ENCODE measurements at regions not wholly inside any gene's neighbourhood (a gene's known extent, or its start where the extent isn't known, plus 50 kb on each side); places are given as distances from the start of the nearest gene placed in this dataset.
A peak's percentile ranks its signal among the peaks of the same experiment; 100 is the strongest.
"Not testable (repeated sequence)": the region's sequence is repeated elsewhere in the genome, so short reads cannot be mapped to it uniquely, and the experiment has no call there.

DNA sequence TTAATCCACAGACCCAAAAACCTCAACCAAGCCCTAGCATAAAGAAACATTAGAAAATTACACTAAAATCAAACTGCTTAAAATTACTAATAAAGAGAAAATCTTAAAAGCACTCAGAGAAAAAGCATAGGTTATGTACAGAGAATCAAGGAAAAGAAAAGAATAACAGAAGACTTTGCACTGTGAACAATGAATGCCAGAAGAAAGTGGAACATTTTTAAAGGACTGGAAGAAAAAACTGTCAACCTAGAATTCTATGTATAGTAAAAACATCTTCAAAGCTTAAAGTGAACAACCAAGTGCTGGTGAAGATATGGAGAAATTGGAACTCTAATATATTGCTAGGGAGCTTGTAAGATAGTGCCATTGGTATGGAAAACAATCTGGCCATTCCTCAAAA lies 82.7 kb upstream of the SLC6A11 start:
- DNase-seq (ENCODE audit: low read depth in 1 of 2, low spot score in 1 of 2) (no peak), FAIRE-seq (no peak), ATAC-seq (no peak)
- POLR2A ChIA-PET, result no interaction called here
- H3K27ac ChIP-seq, result no peak overlapping the region
- no peak overlapping the region for H3K4me2 ChIP-seq
- peaks cover 29% of the 10 kb centered on the region for H3K9me3 ChIP-seq
- H3K4me3 ChIP-seq, result no peak overlapping the region
- CTCF ChIA-PET, result interaction anchor here (0.6 to 1.8 kb wide), 4 partner anchors 18 to 411 kb away, joined by 3 to 4 read pairs (median 3); no protein-coding TSS in a partner anchor
- TF ChIP-seq NR3C1 (IDR thresholded peaks at IDR 0.05) (no peak), FOSB (CRISPR knock-in tag; IDR thresholded peaks at IDR 0.05) (no peak), HOXA7 (CRISPR knock-in tag; IDR thresholded peaks at IDR 0.05) (no peak), FOXS1 (CRISPR knock-in tag; IDR thresholded peaks at IDR 0.05) (no peak), NPAS2 (CRISPR knock-in tag; IDR thresholded peaks at IDR 0.05; ENCODE audit: borderline replicate concordance) (no peak), USF2 (IDR thresholded peaks at IDR 0.05) (no peak), SREBF2 (IDR thresholded peaks at IDR 0.05) (no peak), PHF8 (IDR thresholded peaks at IDR 0.05; ENCODE audit: borderline replicate concordance, low read depth) (no peak), CHD2 (IDR thresholded peaks at IDR 0.05; ENCODE audit: low read length, partially characterized antibody) (no peak), RNF2 (IDR thresholded peaks at IDR 0.05; ENCODE audit: borderline replicate concordance, low read depth) (no peak)
- TF ChIP-seq, protein P1, sequence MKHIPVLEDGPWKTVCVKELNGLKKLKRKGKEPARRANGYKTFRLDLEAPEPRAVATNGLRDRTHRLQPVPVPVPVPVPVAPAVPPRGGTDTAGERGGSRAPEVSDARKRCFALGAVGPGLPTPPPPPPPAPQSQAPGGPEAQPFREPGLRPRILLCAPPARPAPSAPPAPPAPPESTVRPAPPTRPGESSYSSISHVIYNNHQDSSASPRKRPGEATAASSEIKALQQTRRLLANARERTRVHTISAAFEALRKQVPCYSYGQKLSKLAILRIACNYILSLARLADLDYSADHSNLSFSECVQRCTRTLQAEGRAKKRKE (CRISPR knock-in tag; IDR thresholded peaks at IDR 0.05; ENCODE audit: low read depth), result no peak
- no peaks in the 10 kb centered on the region for H3K4me1 ChIP-seq

- H3K4me2 ChIP-seq; H3K4me3 ChIP-seq; DNase-seq (ENCODE audit: low read depth in 1 of 2, low spot score in 1 of 2); ATAC-seq; H3K4me1 ChIP-seq; FAIRE-seq; H3K27ac ChIP-seq; POLR2A ChIA-PET: not testable (repeated sequence)
- CTCF ChIA-PET, result interaction anchor here (0.6 to 8.9 kb wide), 5 partner anchors 148 to 1846 kb away, joined by 3 to 149 read pairs (median 5); no protein-coding TSS in a partner anchor
- peaks cover 24% of the 10 kb centered on the region for H3K9me3 ChIP-seq
- WGBS (ENCODE audit: missing lambda C conversion rate), result 19% methylated on average over 3 of the region's 3 CpGs
Observed at GRCh38 chr3:10736444-10736843, 79.6 kb upstream of the SLC6A11 start.

DNA sequence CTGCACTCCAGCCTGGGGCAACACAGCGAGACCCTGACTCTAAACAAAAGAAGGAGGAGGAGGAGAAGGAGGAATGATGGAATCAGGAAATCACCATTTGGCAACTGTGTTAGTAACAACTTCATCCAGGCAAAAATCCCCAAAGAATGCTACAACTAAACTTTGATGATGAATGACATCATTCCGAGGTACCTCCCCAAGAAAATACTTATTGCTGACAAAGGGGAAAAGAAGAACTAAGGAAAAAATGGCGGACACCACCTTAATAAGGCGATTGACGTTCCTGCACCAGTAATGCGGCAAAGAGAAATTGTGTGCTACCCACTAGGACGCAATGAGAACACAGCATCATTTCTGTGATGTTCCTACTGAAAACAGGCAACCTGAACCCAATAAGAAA lies 78.2 kb upstream of the SLC6A11 start:
- POLR2A ChIA-PET, result no interaction called here

GRCh38 chr3:10738688-10739372 lies 77.2 kb upstream of the SLC6A11 start:
- ChIA-PET POLR2A (interaction anchor here (0.8 kb wide), 1 partner anchor 321 kb away, joined by 3 read pairs; no protein-coding TSS in a partner anchor), CTCF (interaction anchor here (0.6 to 8.9 kb wide), 89 partner anchors 10 to 1235 kb away, joined by 3 to 149 read pairs (median 4); partner anchors contain the start of gene SEC13)
- peak overlapping the region in 1 of 2 experiments; percentile 65; a peak in 2 of 6 replicates for H3K27ac ChIP-seq
- peak; percentile 91 to 96 for ATAC-seq
- H3K4me1 ChIP-seq, result no peaks in the 10 kb centered on the region
- peak; percentile 61 for FAIRE-seq
- H3K4me2 ChIP-seq, result peak overlapping the region; percentile 68
- WGBS (ENCODE audit: missing lambda C conversion rate), result 3% methylated on average over 26 of the region's 30 CpGs
- TF ChIP-seq SREBF2 (IDR thresholded peaks at IDR 0.05), result no peak
- peak; percentile 87 for TF ChIP-seq SMC3 (IDR thresholded peaks at IDR 0.05)
- TF ChIP-seq MAFK (IDR thresholded peaks at IDR 0.05; ENCODE audit: partially characterized antibody), result peak; percentile 46
- TF ChIP-seq RAD21 (conservative IDR thresholded peaks at IDR 0.05 in 1 of 2, IDR thresholded peaks at IDR 0.05 in 1 of 2), result peak; percentile 68 to 76
- TF ChIP-seq, protein P2, sequence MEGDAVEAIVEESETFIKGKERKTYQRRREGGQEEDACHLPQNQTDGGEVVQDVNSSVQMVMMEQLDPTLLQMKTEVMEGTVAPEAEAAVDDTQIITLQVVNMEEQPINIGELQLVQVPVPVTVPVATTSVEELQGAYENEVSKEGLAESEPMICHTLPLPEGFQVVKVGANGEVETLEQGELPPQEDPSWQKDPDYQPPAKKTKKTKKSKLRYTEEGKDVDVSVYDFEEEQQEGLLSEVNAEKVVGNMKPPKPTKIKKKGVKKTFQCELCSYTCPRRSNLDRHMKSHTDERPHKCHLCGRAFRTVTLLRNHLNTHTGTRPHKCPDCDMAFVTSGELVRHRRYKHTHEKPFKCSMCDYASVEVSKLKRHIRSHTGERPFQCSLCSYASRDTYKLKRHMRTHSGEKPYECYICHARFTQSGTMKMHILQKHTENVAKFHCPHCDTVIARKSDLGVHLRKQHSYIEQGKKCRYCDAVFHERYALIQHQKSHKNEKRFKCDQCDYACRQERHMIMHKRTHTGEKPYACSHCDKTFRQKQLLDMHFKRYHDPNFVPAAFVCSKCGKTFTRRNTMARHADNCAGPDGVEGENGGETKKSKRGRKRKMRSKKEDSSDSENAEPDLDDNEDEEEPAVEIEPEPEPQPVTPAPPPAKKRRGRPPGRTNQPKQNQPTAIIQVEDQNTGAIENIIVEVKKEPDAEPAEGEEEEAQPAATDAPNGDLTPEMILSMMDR (IDR thresholded peaks at IDR 0.05), result peak; percentile 89
- peak overlapping the region; percentile 30 for H3K4me3 ChIP-seq
- peaks cover 8% of the 10 kb centered on the region for H3K9me3 ChIP-seq
- peak; percentile 61 to 77 for DNase-seq (ENCODE audit: low read depth in 1 of 2, low spot score in 1 of 2)

More for the DNA sequence above, 78.2 kb upstream of the SLC6A11 start:
- H3K4me2 ChIP-seq, result no peak overlapping the region
- H3K27ac ChIP-seq, result no peak overlapping the region
- DNase-seq (ENCODE audit: low read depth in 1 of 2, low spot score in 1 of 2), result no peak
- CTCF ChIA-PET, result interaction anchor here (0.6 to 8.9 kb wide), 47 partner anchors 10 to 1234 kb away, joined by 3 to 149 read pairs (median 4); partner anchors contain the start of gene SEC13
- no peaks in the 10 kb centered on the region for H3K4me1 ChIP-seq
- no peak overlapping the region for H3K4me3 ChIP-seq
- WGBS (ENCODE audit: missing lambda C conversion rate), result 61% methylated on average over 7 of the region's 7 CpGs
- ATAC-seq, result no peak
- FAIRE-seq, result no peak
- no peak for TF ChIP-seq ZC3H11A (IDR thresholded peaks at IDR 0.05)
- TF ChIP-seq MAFK (IDR thresholded peaks at IDR 0.05; ENCODE audit: partially characterized antibody), result peak; percentile 67
- no peak for TF ChIP-seq BCL3 (IDR thresholded peaks at IDR 0.05)
- TF ChIP-seq NR3C1 (IDR thresholded peaks at IDR 0.05), result no peak
- peaks cover 19% of the 10 kb centered on the region for H3K9me3 ChIP-seq
